ACC112 (cell line): ENCODE measurements at regions not wholly inside any gene's neighbourhood (a gene's known extent, or its start where the extent isn't known, plus 50 kb on each side); places are given as distances from the start of the nearest gene placed in this dataset.
"Not testable (repeated sequence)": the region's sequence is repeated elsewhere in the genome, so short reads cannot be mapped to it uniquely, and the experiment has no call there.

Experiments used
- H2AFZ ChIP-seq: fragments of 200-600 bp; sonication (generic); one replicate; pipeline ENCODE4 v1.6.0; 2017; ENCODE audit warnings: antibody characterized with exemption, low read length; ENCODE audit not compliant: unreplicated experiment
- H3K27ac ChIP-seq: fragments of 200-600 bp; sonication (generic); 2 replicates; pipeline ENCODE4 v1.5.1; 2014; ENCODE audit warnings: low read depth, mild to moderate bottlenecking, antibody characterized with exemption, low read length, moderate library complexity
- H3K27me3 ChIP-seq: fragments of 200-600 bp; sonication (generic); 2 replicates; pipeline ENCODE4 v1.6.1; 2014; ENCODE audit warnings: mild to moderate bottlenecking, antibody characterized with exemption, low read length, moderate library complexity, mixed read lengths; ENCODE audit not compliant: insufficient read depth
- H3K36me3 ChIP-seq: fragments of 200-600 bp; sonication (generic); 2 replicates; pipeline ENCODE4 v1.6.1; 2016; ENCODE audit warnings: mild to moderate bottlenecking, antibody characterized with exemption, low read length, moderate library complexity, mixed read lengths; ENCODE audit not compliant: insufficient read depth
- H3K4me1 ChIP-seq: fragments of 200-600 bp; sonication (generic); one replicate; pipeline ENCODE4 v1.6.1; 2016; ENCODE audit warnings: low read length, mixed read lengths; ENCODE audit not compliant: insufficient read depth, unreplicated experiment, control insufficient read depth
- H3K4me3 ChIP-seq: fragments of 200-600 bp; sonication (generic); 2 replicates; pipeline ENCODE4 v1.5.1; 2014; ENCODE audit warnings: mild to moderate bottlenecking, low read depth, low read length
- H3K79me2 ChIP-seq: fragments of 200-600 bp; sonication (generic); one replicate; pipeline ENCODE4 v1.6.0; 2016; ENCODE audit warnings: low read length; ENCODE audit not compliant: control insufficient read depth, unreplicated experiment, insufficient read depth

DNA sequence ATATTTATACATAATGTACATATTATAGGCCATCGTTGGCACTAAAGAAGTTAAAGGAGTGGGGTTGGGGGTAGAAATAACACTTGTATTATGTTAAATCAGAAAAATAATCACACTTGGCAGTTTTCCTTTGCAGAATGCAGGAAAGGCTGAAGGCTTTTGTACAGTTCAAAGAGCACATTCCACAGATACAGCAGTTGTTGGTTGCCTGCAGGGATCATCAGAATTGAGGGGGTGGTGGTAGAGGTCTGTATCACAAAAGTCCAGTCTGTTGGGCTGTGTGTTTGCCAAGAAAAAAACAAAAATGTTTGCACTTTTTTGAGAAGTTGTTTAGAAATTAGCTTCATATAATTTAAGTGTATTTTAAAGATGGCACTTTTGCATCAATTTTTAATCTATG lies 231.8 kb upstream of the FOXP2 start:
- Histone ChIP-seq H3K27me3 (no peaks in the 10 kb centered on the region), H3K4me1 (no peaks in the 10 kb centered on the region), H3K4me3 (no peak overlapping the region), H3K36me3 (no peaks in the 10 kb centered on the region), H3K27ac (no peak overlapping the region), H3K79me2 (no peaks in the 10 kb centered on the region), H2AFZ (no peak overlapping the region)

GRCh38 chr7:114181280-114181679 lies 233.3 kb upstream of the FOXP2 start:
- H3K4me3 ChIP-seq, result no peak overlapping the region
- no peaks in the 10 kb centered on the region for H3K4me1 ChIP-seq
- no peaks in the 10 kb centered on the region for H3K27me3 ChIP-seq
- no peak overlapping the region for H2AFZ ChIP-seq
- H3K36me3 ChIP-seq, result no peaks in the 10 kb centered on the region
- H3K79me2 ChIP-seq, result no peaks in the 10 kb centered on the region
- no peak overlapping the region for H3K27ac ChIP-seq

GRCh38 chr7:114180556-114181266 lies 233.9 kb upstream of the FOXP2 start:
- Histone ChIP-seq H3K27me3 (no peaks in the 10 kb centered on the region), H3K36me3 (no peaks in the 10 kb centered on the region), H3K4me3 (no peak overlapping the region), H3K4me1 (no peaks in the 10 kb centered on the region), H2AFZ (no peak overlapping the region), H3K79me2 (no peaks in the 10 kb centered on the region), H3K27ac (no peak overlapping the region)

GRCh38 chr7:114175125-114175524 lies 239.5 kb upstream of the FOXP2 start:
- no peaks in the 10 kb centered on the region for H3K27me3 ChIP-seq
- H3K4me3 ChIP-seq, result no peak overlapping the region
- no peaks in the 10 kb centered on the region for H3K79me2 ChIP-seq
- no peaks in the 10 kb centered on the region for H3K4me1 ChIP-seq
- no peaks in the 10 kb centered on the region for H3K36me3 ChIP-seq
- no peak overlapping the region for H3K27ac ChIP-seq
- no peak overlapping the region for H2AFZ ChIP-seq

DNA sequence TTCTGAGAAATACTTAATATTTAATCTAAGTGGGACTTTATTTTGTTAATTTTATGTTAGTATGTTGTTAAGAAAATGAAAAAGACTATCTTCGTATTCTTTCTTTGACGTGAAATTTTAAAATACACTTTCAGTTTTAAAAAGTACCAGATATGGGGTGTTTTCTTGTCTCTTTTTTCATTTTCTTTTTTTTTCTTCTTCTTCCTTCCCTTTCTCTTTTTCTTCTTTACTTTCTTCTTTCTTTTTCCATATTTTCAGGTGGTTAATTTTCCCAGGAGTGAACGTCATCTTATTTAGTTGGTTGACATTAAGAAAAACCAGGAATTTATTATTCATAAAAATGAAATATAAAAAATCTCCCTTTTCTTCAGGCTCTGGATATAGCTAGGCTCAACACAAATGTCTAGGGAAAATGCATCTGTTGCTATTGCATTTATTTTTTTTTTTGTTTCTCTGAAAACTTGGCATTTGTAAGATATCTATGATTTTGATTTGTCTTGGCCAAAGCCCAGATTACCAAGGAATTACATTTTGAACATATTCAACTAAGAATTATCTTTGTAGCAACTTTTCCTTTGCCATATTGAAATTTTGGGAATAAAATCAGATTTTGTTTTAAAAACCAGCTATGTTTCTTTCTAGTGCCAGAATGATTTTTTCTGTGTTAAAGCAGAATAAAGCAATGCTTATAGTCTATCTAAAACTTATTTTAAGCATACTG lies 241.3 kb upstream of the FOXP2 start:
- Histone ChIP-seq H3K27me3 (no peaks in the 10 kb centered on the region), H3K4me1 (no peaks in the 10 kb centered on the region), H3K36me3 (no peaks in the 10 kb centered on the region), H3K27ac (no peak overlapping the region), H3K4me3 (no peak overlapping the region), H3K79me2 (no peaks in the 10 kb centered on the region), H2AFZ (no peak overlapping the region)

DNA sequence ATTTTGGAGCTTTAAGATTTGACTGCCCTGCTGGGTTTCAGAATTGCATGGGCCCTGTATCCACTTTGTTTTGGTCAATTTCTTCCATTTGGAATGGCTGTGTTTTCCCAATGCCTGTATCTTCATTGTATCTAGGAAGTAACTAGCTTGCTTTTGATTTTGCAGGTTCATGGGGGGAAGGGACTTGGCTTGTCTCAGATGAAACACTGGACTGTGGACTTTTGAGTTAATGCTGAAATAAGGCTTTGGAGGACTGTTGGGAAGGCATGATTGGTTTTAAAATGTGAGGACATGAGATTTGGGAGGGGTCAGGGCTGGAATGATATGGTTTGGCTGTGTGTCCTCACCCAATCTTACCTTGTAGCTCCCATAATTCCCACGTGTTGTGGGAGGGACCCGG lies 245.2 kb upstream of the FOXP2 start:
- H3K79me2 ChIP-seq, H3K36me3 ChIP-seq, H3K27me3 ChIP-seq, H3K4me3 ChIP-seq, H3K4me1 ChIP-seq, H3K27ac ChIP-seq, H2AFZ ChIP-seq: not testable (repeated sequence)

GRCh38 chr7:114160925-114161324 lies 242.1 kb upstream of the PPP1R3A start:
- H3K4me3 ChIP-seq, result no peak overlapping the region
- H2AFZ ChIP-seq, result no peak overlapping the region
- no peaks in the 10 kb centered on the region for H3K79me2 ChIP-seq
- H3K27ac ChIP-seq, result no peak overlapping the region
- H3K4me1 ChIP-seq, result no peaks in the 10 kb centered on the region
- no peaks in the 10 kb centered on the region for H3K27me3 ChIP-seq
- H3K36me3 ChIP-seq, result 0 out of 2 replicates have a peak, but pooled peaks cover 3% of the 10 kb centered on the region

- Histone ChIP-seq H3K79me2 (no peaks in the 10 kb centered on the region), H3K36me3 (0 out of 2 replicates have a peak, but pooled peaks cover 3% of the 10 kb centered on the region), H2AFZ (no peak overlapping the region), H3K4me1 (no peaks in the 10 kb centered on the region), H3K27ac (no peak overlapping the region), H3K27me3 (no peaks in the 10 kb centered on the region), H3K4me3 (no peak overlapping the region)
Measured at GRCh38 chr7:114158854-114159253, 240.0 kb upstream of the PPP1R3A start.

- Histone ChIP-seq H3K4me1 (no peaks in the 10 kb centered on the region), H3K27ac (no peak overlapping the region), H3K4me3 (no peak overlapping the region), H3K36me3 (0 out of 2 replicates have a peak, but pooled peaks cover 3% of the 10 kb centered on the region), H2AFZ (no peak overlapping the region), H3K27me3 (no peaks in the 10 kb centered on the region), H3K79me2 (no peaks in the 10 kb centered on the region)
Measured at GRCh38 chr7:114158275-114158674, 239.5 kb upstream of the PPP1R3A start.

DNA sequence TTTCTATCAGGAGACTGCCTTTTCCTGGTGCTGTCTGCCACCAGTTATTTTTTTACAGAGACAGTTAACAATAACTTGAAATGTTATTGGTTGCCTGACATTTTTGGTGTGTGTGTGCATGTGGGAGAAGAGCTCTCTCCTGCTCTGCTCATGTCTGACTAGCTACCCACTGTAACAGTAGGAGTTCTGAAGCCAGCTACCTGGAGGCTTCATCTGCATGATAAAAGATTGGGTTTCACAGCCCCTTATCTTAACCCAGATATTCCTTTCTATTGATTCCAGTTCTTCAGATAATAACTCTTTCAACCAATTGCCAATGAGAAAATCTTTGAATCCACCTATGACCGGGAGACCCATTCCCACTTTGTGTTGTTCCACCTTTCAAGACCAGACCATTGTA lies 237.4 kb upstream of the PPP1R3A start:
- Histone ChIP-seq H3K4me3 (no peak overlapping the region), H3K27ac (no peak overlapping the region), H3K27me3 (no peaks in the 10 kb centered on the region), H2AFZ (no peak overlapping the region), H3K4me1 (no peaks in the 10 kb centered on the region), H3K79me2 (no peaks in the 10 kb centered on the region), H3K36me3 (0 out of 2 replicates have a peak, but pooled peaks cover 3% of the 10 kb centered on the region)
